PC-9 (cell line): ENCODE measurements at regions not wholly inside any gene's neighbourhood (a gene's known extent, or its start where the extent isn't known, plus 50 kb on each side); places are given as distances from the start of the nearest gene placed in this dataset.

ENCODE experiments used
- BruUV-seq: library from RNA; stranded (reverse); fragments of 400-500 nt; replicated peaks from 2 replicates; lab custom pipeline; 2021; lab: Mats Ljungman, UMichigan
- CTCF ChIA-PET: fragments of 300-600 bp; sonication (Branson Sonifier 250); formaldehyde crosslinking; loops from one replicate; lab custom pipeline; 2022; ENCODE audit warnings: antibody characterized with exemption; lab: Charles Lee
- POLR2A ChIA-PET: fragments of 300-600 bp; sonication (Branson Sonifier 250); formaldehyde crosslinking; loops from one replicate; lab custom pipeline; 2022; ENCODE audit warnings: antibody characterized with exemption; ENCODE audit not compliant: unreplicated experiment; lab: Charles Lee
- DNase-seq, 2 experiments: peaks; one replicate each; pipeline versions ENCODE4 v3.0.0 to v3.0.0-alpha.2; 2015 to 2022; ENCODE audit warnings: mixed read lengths in 1 of 2
- H2AFZ ChIP-seq: fragments of 200-600 bp; sonication (generic); 2 replicates; pipeline ENCODE4 v1.8.1; 2017; ENCODE audit warnings: antibody characterized with exemption
- H3F3A ChIP-seq: fragments of 200-600 bp; sonication (generic); 2 replicates; pipeline ENCODE4 v1.8.1; 2017; ENCODE audit warnings: antibody characterized with exemption, mild to moderate bottlenecking, low read depth; ENCODE audit not compliant: insufficient read depth
- H3K27ac ChIP-seq: fragments of 200-600 bp; sonication (generic); 2 replicates; pipeline ENCODE4 v1.6.1; 2016; ENCODE audit warnings: mixed run types
- H3K27me3 ChIP-seq: fragments of 200-600 bp; sonication (generic); 2 replicates; pipeline ENCODE4 v1.6.1; 2016; ENCODE audit warnings: low read depth, mixed run types; ENCODE audit not compliant: insufficient read depth
- H3K36me3 ChIP-seq: fragments of 200-600 bp; sonication (generic); 2 replicates; pipeline ENCODE4 v1.6.1; 2016; ENCODE audit warnings: low read depth, mixed run types
- H3K4me1 ChIP-seq: fragments of 200-600 bp; sonication (generic); replicated peaks from 2 replicates; pipeline ENCODE4 v1.6.1; 2016; ENCODE audit warnings: mixed run types; ENCODE audit not compliant: insufficient read depth
- H3K4me2 ChIP-seq: fragments of 200-600 bp; sonication (generic); 2 replicates; pipeline ENCODE4 v1.6.1; 2017; ENCODE audit warnings: mixed run types
- H3K4me3 ChIP-seq: fragments of 200-600 bp; sonication (generic); 2 replicates; pipeline ENCODE4 v1.6.1; 2016; ENCODE audit warnings: mixed run types
- H3K79me2 ChIP-seq: fragments of 200-600 bp; sonication (generic); 2 replicates; pipeline ENCODE4 v1.6.1; 2017; ENCODE audit warnings: low read depth, mixed run types
- H3K9me2 ChIP-seq: fragments of 200-600 bp; sonication (generic); 2 replicates; pipeline ENCODE4 v1.8.1; 2017; ENCODE audit warnings: mild to moderate bottlenecking; ENCODE audit not compliant: insufficient read depth
- H3K9me3 ChIP-seq: fragments of 200-600 bp; sonication (generic); 2 replicates; pipeline ENCODE4 v1.8.1; 2016; ENCODE audit warnings: low read depth; ENCODE audit not compliant: insufficient read depth
- H4K20me1 ChIP-seq: fragments of 200-600 bp; sonication (generic); 2 replicates; pipeline ENCODE4 v1.8.1; 2017; ENCODE audit not compliant: insufficient read depth
- CTCF ChIP-seq: fragments of 200-600 bp; sonication (generic); conservative IDR thresholded peaks from 2 replicates; pipeline ENCODE4 v1.6.1; 2017; ENCODE audit warnings: mixed run types, antibody characterized with exemption, mild to moderate bottlenecking, moderate library complexity
- EZH2 ChIP-seq: fragments of 200-600 bp; sonication (generic); IDR thresholded peaks from 2 replicates; pipeline ENCODE4 v1.8.0; 2017; ENCODE audit warnings: antibody characterized with exemption, low read depth
- intact Hi-C: fragments of 100-400 bp; cut with micrococcal nuclease; formaldehyde crosslinking; loops from one replicate; pipeline ENCODE4 v1.10.0; 2022; ENCODE audit not compliant: unreplicated experiment

- CTCF ChIA-PET, result no interaction called here
- no peaks in the 10 kb centered on the region for H3F3A ChIP-seq
- no peaks in the 10 kb centered on the region; the same call in 1 of the 2 replicates for H4K20me1 ChIP-seq
- H3K27me3 ChIP-seq, result no peaks in the 10 kb centered on the region
- no peak overlapping the region for H3K4me3 ChIP-seq
- H3K27ac ChIP-seq, result no peak overlapping the region
- H3K79me2 ChIP-seq, result no peaks in the 10 kb centered on the region
- POLR2A ChIA-PET, result no interaction called here
- no peak overlapping the region for H3K4me2 ChIP-seq
- no peak overlapping the region for H2AFZ ChIP-seq
- no TSS peak for BruUV-seq
- DNase-seq, result no peak
- intact Hi-C loops, result no loop called here
- H3K4me1 ChIP-seq, result no peaks in the 10 kb centered on the region
- TF ChIP-seq CTCF (no peak), EZH2 (no peak)
- no peaks in the 10 kb centered on the region for H3K36me3 ChIP-seq
- H3K9me2 ChIP-seq, result no peaks in the 10 kb centered on the region
- no peaks in the 10 kb centered on the region for H3K9me3 ChIP-seq
Measured at GRCh38 chr14:39609119-39609518, 176.9 kb upstream of the FBXO33 start.

DNA sequence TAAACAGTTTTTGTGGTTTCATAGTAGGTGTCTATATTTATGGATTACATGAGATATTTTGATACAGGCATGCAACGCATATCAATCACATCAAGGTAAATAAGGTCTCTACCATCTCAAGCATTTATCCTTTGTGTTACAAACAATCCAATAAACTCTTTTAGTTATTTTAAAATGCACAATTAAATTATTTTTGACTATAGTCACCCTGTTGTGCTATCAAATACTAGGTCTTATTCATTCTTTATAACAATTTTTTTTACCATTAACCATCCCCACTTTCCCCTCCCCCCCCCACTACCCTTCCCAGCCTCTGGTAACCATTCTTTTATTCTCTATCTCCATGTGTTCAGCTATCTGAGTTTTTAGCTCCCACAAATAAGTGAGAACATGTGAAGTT lies 175.7 kb upstream of the FBXO33 start:
- no peaks in the 10 kb centered on the region; the same call in 1 of the 2 replicates for H4K20me1 ChIP-seq
- H3K4me3 ChIP-seq, result no peak overlapping the region
- no TSS peak for BruUV-seq
- no peak overlapping the region for H2AFZ ChIP-seq
- H3K27me3 ChIP-seq, result no peaks in the 10 kb centered on the region
- CTCF ChIA-PET, result no interaction called here
- intact Hi-C loops, result no loop called here
- H3K79me2 ChIP-seq, result no peaks in the 10 kb centered on the region
- no peak for DNase-seq
- no peaks in the 10 kb centered on the region for H3K9me2 ChIP-seq
- no peaks in the 10 kb centered on the region for H3F3A ChIP-seq
- no peaks in the 10 kb centered on the region for H3K36me3 ChIP-seq
- no peak overlapping the region for H3K4me2 ChIP-seq
- no peaks in the 10 kb centered on the region for H3K4me1 ChIP-seq
- no peaks in the 10 kb centered on the region for H3K9me3 ChIP-seq
- TF ChIP-seq EZH2 (no peak), CTCF (no peak)
- POLR2A ChIA-PET, result interaction anchor here (0.6 kb wide), 1 partner anchor 1544 kb away, joined by 5 read pairs; no protein-coding TSS in a partner anchor
- H3K27ac ChIP-seq, result no peak overlapping the region

GRCh38 chr14:39603942-39604341 lies 171.7 kb upstream of the FBXO33 start:
- Histone ChIP-seq H2AFZ (no peak overlapping the region), H3K27ac (no peak overlapping the region), H4K20me1 (no peaks in the 10 kb centered on the region), H3K79me2 (no peaks in the 10 kb centered on the region), H3K4me3 (no peak overlapping the region), H3F3A (no peaks in the 10 kb centered on the region), H3K36me3 (no peaks in the 10 kb centered on the region), H3K4me1 (no peaks in the 10 kb centered on the region), H3K9me3 (no peaks in the 10 kb centered on the region), H3K9me2 (no peaks in the 10 kb centered on the region), H3K27me3 (no peaks in the 10 kb centered on the region), H3K4me2 (no peak overlapping the region)
- BruUV-seq, result no TSS peak
- ChIA-PET POLR2A (no interaction called here), CTCF (no interaction called here)
- TF ChIP-seq EZH2, result no peak
- TF ChIP-seq CTCF, result no peak
- DNase-seq, result no peak
- intact Hi-C loops, result no loop called here
